Smooth muscle cell (in vitro differentiated cells): ENCODE measurements at regions not wholly inside any gene's neighbourhood (a gene's known extent, or its start where the extent isn't known, plus 50 kb on each side); places are given as distances from the start of the nearest gene placed in this dataset.

Experiments used
- DNase-seq: peaks from one replicate; lab custom pipeline; 2025; ENCODE audit not compliant: unreplicated experiment; lab: John Stamatoyannopoulos, UW
- H2AFZ ChIP-seq: fragments of 200-600 bp; sonication (generic); 2 replicates; pipeline ENCODE4 v1.6.0; 2016; ENCODE audit warnings: antibody characterized with exemption, low read depth, mild to moderate bottlenecking
- H3F3A ChIP-seq: fragments of 200-600 bp; sonication (generic); 2 replicates; pipeline ENCODE4 v1.6.0; 2017; ENCODE audit warnings: antibody characterized with exemption, low read depth
- H3K27ac ChIP-seq: fragments of 200-600 bp; sonication (generic); 2 replicates; pipeline ENCODE4 v1.5.1; 2016; ENCODE audit warnings: low read depth, mild to moderate bottlenecking
- H3K27me3 ChIP-seq: fragments of 200-600 bp; sonication (generic); 2 replicates; pipeline ENCODE4 v1.6.1; 2016; ENCODE audit warnings: low read depth, mild to moderate bottlenecking
- H3K36me3 ChIP-seq: fragments of 200-600 bp; sonication (generic); 2 replicates; pipeline ENCODE4 v1.5.1; 2016; ENCODE audit warnings: low read depth
- H3K4me1 ChIP-seq: fragments of 200-600 bp; sonication (generic); 2 replicates; pipeline ENCODE4 v1.5.1; 2016; ENCODE audit warnings: low read depth
- H3K4me2 ChIP-seq: fragments of 200-600 bp; sonication (generic); 2 replicates; pipeline ENCODE4 v1.6.0; 2016; ENCODE audit warnings: mild to moderate bottlenecking
- H3K4me3 ChIP-seq: fragments of 200-600 bp; sonication (generic); 2 replicates; pipeline ENCODE4 v1.5.1; 2016; ENCODE audit warnings: mild to moderate bottlenecking
- H3K79me2 ChIP-seq: fragments of 200-600 bp; sonication (generic); 2 replicates; pipeline ENCODE4 v1.6.0; 2016; ENCODE audit warnings: low read depth, mild to moderate bottlenecking
- H3K9ac ChIP-seq: fragments of 200-600 bp; sonication (generic); 2 replicates; pipeline ENCODE4 v1.6.0; 2016; ENCODE audit warnings: low read depth
- H3K9me3 ChIP-seq: fragments of 200-600 bp; sonication (generic); replicated peaks from 2 replicates; pipeline ENCODE4 v1.5.1; 2016; ENCODE audit warnings: low read depth
- H4K20me1 ChIP-seq: fragments of 200-600 bp; sonication (generic); 2 replicates; pipeline ENCODE4 v1.6.0; 2016; ENCODE audit warnings: low read depth
- WGBS: methylation state at CpG from one replicate; pipeline ENCODE4 v1.1.7; 2016; ENCODE audit warnings: low lambda C conversion rate; 5-methylcytosine and 5-hydroxymethylcytosine counted together
- TF ChIP-seq, protein P1 (sequence below): fragments of 200-600 bp; sonication (generic); IDR thresholded peaks from 2 replicates; pipeline ENCODE4 v1.5.1; 2017; ENCODE audit warnings: borderline replicate concordance, mild to moderate bottlenecking, antibody characterized with exemption; ENCODE audit not compliant: insufficient read depth, poor library complexity, severe bottlenecking

DNA sequence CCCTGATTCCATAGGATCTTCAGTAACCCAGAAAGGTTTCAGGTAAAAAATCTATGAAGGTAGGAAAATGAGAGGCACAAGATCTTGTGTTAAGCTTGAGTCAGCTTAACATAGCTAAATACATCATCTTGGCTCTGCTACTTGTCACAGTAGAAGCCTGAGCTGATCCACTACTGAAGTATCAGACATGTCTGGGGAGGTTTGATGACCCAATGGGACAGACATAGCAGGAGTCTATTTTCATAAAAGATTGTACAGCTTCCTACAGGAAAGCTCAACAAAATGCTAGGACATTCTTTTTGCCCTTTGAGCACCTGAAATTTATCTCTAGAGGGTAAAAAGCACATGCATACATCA lies 84.3 kb upstream of the FSHR start:
- H3K27me3 ChIP-seq: no peaks in the 10 kb centered on the region
- H3K9me3 ChIP-seq: no peaks in the 10 kb centered on the region
- no peak overlapping the region for H3K4me2 ChIP-seq
- DNase-seq: no peak
- H3K4me3 ChIP-seq: no peak overlapping the region
- no peak overlapping the region for H3K9ac ChIP-seq
- H3F3A ChIP-seq: no peaks in the 10 kb centered on the region
- H3K79me2 ChIP-seq: no peaks in the 10 kb centered on the region
- peaks cover 3% of the 10 kb centered on the region for H3K4me1 ChIP-seq
- H3K36me3 ChIP-seq: no peaks in the 10 kb centered on the region
- H4K20me1 ChIP-seq: no peaks in the 10 kb centered on the region
- H3K27ac ChIP-seq: no peak overlapping the region
- no peak overlapping the region for H2AFZ ChIP-seq
- TF ChIP-seq, protein P1, sequence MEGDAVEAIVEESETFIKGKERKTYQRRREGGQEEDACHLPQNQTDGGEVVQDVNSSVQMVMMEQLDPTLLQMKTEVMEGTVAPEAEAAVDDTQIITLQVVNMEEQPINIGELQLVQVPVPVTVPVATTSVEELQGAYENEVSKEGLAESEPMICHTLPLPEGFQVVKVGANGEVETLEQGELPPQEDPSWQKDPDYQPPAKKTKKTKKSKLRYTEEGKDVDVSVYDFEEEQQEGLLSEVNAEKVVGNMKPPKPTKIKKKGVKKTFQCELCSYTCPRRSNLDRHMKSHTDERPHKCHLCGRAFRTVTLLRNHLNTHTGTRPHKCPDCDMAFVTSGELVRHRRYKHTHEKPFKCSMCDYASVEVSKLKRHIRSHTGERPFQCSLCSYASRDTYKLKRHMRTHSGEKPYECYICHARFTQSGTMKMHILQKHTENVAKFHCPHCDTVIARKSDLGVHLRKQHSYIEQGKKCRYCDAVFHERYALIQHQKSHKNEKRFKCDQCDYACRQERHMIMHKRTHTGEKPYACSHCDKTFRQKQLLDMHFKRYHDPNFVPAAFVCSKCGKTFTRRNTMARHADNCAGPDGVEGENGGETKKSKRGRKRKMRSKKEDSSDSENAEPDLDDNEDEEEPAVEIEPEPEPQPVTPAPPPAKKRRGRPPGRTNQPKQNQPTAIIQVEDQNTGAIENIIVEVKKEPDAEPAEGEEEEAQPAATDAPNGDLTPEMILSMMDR: no peak

DNA sequence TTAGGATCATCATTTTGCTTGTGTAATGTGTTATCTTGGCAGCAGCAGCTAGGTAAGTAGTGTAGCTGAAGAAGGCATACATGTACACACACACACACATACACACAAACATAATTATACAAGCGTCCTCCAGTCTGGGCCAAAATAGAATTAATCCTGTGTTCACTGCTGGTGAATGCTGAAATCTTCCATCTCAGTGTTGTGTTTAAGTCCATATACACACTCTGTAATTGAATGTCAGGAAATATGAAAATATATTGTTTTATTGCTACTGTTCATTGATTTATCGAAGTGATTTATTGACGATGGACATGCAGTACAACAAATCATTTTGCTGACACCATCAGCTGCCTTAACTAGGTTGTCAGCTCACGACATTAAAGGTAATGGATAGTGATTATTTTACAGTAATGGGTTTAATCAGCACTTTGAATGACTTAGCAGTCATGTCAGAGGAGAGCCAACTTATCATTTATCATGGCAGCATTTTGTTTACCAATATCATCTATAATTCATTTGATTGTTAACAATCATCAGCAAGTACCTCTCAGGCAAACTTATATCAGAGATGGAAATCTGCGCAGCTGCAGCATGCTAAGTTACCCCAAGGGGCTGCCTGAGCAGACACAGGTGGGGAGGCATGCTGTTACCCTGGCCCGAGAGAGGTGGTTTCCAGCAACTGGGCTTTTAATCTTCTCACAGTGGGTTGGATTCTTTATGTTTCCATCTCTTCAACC lies 83.7 kb upstream of the FSHR start:
- no peak overlapping the region for H2AFZ ChIP-seq
- peaks cover 3% of the 10 kb centered on the region for H3K4me1 ChIP-seq
- DNase-seq: no peak
- H3K36me3 ChIP-seq: no peaks in the 10 kb centered on the region
- no peak overlapping the region for H3K4me2 ChIP-seq
- no peak overlapping the region for H3K4me3 ChIP-seq
- no peaks in the 10 kb centered on the region for H4K20me1 ChIP-seq
- TF ChIP-seq, protein P1: no peak
- no peaks in the 10 kb centered on the region for H3K79me2 ChIP-seq
- no peak overlapping the region for H3K9ac ChIP-seq
- H3K9me3 ChIP-seq: no peaks in the 10 kb centered on the region
- no peak overlapping the region for H3K27ac ChIP-seq
- no peaks in the 10 kb centered on the region for H3F3A ChIP-seq
- 95% methylated on average over 6 of the region's 6 CpGs for WGBS
- H3K27me3 ChIP-seq: no peaks in the 10 kb centered on the region

DNA sequence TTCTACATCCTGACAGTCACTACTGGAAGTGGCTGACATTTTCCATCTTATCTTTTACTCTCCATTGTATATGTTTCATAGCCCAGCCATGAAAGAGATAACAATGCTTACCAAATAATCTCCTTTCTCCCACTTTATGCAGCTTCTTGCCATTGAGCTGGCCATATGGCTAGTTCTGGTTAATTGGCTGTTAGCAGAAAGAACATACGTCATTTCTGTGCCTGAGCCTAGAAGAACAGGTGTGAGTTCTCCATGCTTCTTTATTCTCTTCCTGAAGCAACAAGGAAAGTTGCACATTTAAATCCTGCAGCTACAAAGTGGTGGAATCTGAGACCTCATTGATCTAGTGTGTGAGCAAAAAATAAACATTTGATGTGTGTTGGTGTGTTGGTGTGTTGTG lies 82.0 kb upstream of the FSHR start:
- Histone ChIP-seq H3K36me3 (no peaks in the 10 kb centered on the region), H3K4me3 (no peak overlapping the region), H3K9ac (no peak overlapping the region), H3F3A (no peaks in the 10 kb centered on the region), H3K9me3 (no peaks in the 10 kb centered on the region), H3K4me1 (peaks cover 3% of the 10 kb centered on the region), H4K20me1 (no peaks in the 10 kb centered on the region), H3K27me3 (no peaks in the 10 kb centered on the region), H3K4me2 (no peak overlapping the region), H2AFZ (no peak overlapping the region), H3K27ac (no peak overlapping the region), H3K79me2 (no peaks in the 10 kb centered on the region)
- no peak for DNase-seq
- TF ChIP-seq, protein P1: no peak
- 90% methylated on average over 1 of the region's 1 CpG for WGBS

DNA sequence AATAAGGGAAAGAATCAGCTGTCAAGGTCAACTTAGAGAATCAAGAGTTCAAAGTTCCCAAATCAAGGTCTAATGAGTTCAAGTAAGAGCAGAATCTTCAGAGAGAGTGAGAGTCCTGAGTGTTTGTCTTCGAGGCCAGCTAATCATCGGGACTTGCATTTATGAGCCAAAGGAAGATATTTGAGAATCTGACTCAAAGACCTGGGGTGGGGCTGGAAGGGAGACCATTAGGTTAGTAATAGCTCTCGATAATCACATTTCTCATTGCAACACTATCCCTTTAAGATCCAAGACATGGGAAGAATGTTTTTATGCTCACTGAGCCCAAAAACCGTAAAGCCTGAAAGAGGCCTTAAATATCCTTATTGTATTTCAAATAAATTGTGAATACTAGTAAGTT lies 72.0 kb upstream of the FSHR start:
- H4K20me1 ChIP-seq: no peaks in the 10 kb centered on the region
- TF ChIP-seq, protein P1: no peak
- no peak overlapping the region for H3K4me2 ChIP-seq
- no peaks in the 10 kb centered on the region for H3K79me2 ChIP-seq
- H3K27me3 ChIP-seq: no peaks in the 10 kb centered on the region
- H3K9me3 ChIP-seq: no peaks in the 10 kb centered on the region
- no peaks in the 10 kb centered on the region for H3K36me3 ChIP-seq
- H3K4me3 ChIP-seq: no peak overlapping the region
- no peak overlapping the region for H3K27ac ChIP-seq
- WGBS: 51% methylated on average over 4 of the region's 4 CpGs
- no peaks in the 10 kb centered on the region for H3K4me1 ChIP-seq
- no peak overlapping the region for H3K9ac ChIP-seq
- no peak for DNase-seq
- peaks cover 3% of the 10 kb centered on the region for H3F3A ChIP-seq
- peak overlapping the region; percentile 37 for H2AFZ ChIP-seq
